Activated T-cell treated with anti-CD3 and anti-CD28 coated beads for 24 hours (primary cell): ENCODE measurements at regions not wholly inside any gene's neighbourhood (a gene's known extent, or its start where the extent isn't known, plus 50 kb on each side); places are given as distances from the start of the nearest gene placed in this dataset.

ENCODE experiments used
- DNase-seq: peaks from one replicate; pipeline ENCODE4 v3.0.0-alpha.2; 2020; ENCODE audit warnings: low read depth

- no peak for DNase-seq
These were observed 133.1 kb downstream of the KDR start for GRCh38 chr4:54992266-54992665.

GRCh38 chr4:54988655-54989054 lies 136.7 kb downstream of the KDR start:
- DNase-seq = no peak

GRCh38 chr4:54986095-54986846 lies 139.1 kb downstream of the KDR start:
- no peak for DNase-seq

GRCh38 chr4:54976682-54977081 lies 148.7 kb downstream of the KDR start:
- no peak for DNase-seq

- no peak for DNase-seq
These were observed 149.4 kb downstream of the KDR start for GRCh38 chr4:54976031-54976430.

- DNase-seq = no peak
These were observed 151.6 kb downstream of the KDR start for GRCh38 chr4:54973784-54974183.

- no peak for DNase-seq
These were observed 153.9 kb downstream of the KDR start for GRCh38 chr4:54971474-54971950.

- DNase-seq = no peak
These were observed 158.1 kb downstream of the KDR start for GRCh38 chr4:54967289-54967688.

GRCh38 chr4:54961357-54961975 lies 163.9 kb downstream of the KDR start:
- DNase-seq = no peak

GRCh38 chr4:54959651-54960116 lies 165.7 kb downstream of the KDR start:
- DNase-seq = no peak

- DNase-seq = no peak
These were observed 166.3 kb downstream of the KDR start for GRCh38 chr4:54959131-54959530.

GRCh38 chr4:54958236-54958635 lies 167.2 kb downstream of the KDR start:
- no peak for DNase-seq

- no peak for DNase-seq
These were observed 170.6 kb downstream of the KDR start for GRCh38 chr4:54954656-54955388.

GRCh38 chr4:54946741-54947140 lies 178.7 kb downstream of the KDR start:
- DNase-seq = no peak

- DNase-seq = no peak
These were observed 179.6 kb downstream of the KDR start for GRCh38 chr4:54945838-54946237.

GRCh38 chr4:54942721-54943120 lies 182.7 kb downstream of the KDR start:
- DNase-seq = peak; percentile 2

- no peak for DNase-seq
These were observed 183.3 kb downstream of the KDR start for GRCh38 chr4:54941994-54942552.

- peak; percentile 36 for DNase-seq
These were observed 184.2 kb downstream of the KDR start for GRCh38 chr4:54940996-54941865.

- no peak for DNase-seq
These were observed 187.9 kb downstream of the KDR start for GRCh38 chr4:54937501-54937900.

GRCh38 chr4:54933579-54933978 lies 191.8 kb downstream of the KDR start:
- DNase-seq = no peak

- DNase-seq = no peak
These were observed 195.2 kb downstream of the KDR start for GRCh38 chr4:54930226-54930625.

- DNase-seq = no peak
These were observed 195.9 kb downstream of the KDR start for GRCh38 chr4:54929459-54929858.
